HG02870 (cell line): ENCODE measurements at regions not wholly inside any gene's neighbourhood (a gene's known extent, or its start where the extent isn't known, plus 50 kb on each side); places are given as distances from the start of the nearest gene placed in this dataset.

Source experiments
- ATAC-seq: cut with Tn5 transposase; IDR thresholded peaks from one replicate; pipeline ENCODE4 v1.9.1; 2021; ENCODE audit warnings: mild to moderate bottlenecking, moderate library complexity; ENCODE audit not compliant: unreplicated experiment

DNA sequence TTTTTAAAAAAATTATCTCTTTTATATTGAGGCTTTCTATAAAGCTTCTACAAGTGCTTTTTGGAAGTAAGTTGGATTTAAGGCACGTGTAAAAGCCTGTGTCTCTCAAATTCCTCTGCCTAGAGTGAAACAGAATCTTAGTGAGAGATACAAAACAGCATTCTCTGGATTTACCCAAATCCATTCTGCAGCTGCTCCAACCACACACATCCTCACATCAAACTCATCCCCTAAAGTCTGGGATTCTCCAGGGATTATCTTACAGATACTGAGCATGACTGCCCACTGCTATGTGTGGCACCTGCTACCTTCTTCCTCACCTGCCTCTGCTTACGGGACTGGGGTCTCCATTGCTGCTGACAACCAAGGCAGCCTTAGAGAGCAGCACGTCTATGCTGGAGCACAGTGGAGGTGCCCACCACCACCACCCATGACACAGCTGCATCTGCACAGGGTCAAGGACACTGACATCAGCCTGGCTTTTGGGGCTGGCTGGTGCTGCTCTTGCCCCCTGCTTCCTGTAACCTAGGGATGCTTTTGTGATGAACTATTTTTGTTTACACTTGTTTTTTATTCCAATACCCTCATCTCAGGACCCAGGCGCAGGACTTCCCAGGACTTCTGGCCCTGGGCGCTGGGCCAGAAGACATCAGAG lies 139.2 kb upstream of the NAMPT start:
- no peak for ATAC-seq

DNA sequence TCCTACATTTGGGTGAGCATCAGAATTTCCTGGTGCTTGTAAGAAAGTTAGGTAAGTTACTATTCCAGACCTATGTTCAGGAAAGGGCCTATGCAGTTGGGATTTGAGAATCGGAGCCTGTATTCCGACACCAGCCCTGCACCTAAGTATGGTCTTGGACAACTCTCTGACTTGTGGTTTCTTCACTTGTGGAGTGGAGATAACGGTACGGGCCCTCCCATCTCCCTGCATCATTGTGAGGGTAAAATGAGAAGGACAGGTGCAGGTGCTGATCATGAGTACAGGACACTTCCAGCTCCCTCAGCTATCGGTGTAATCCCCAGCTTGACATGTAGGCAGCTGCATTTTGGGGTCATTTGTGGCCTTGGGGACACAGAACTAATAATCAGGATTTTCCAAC lies 138.3 kb upstream of the NAMPT start:
- no peak for ATAC-seq

GRCh38 chr7:106421181-106421762 lies 136.5 kb upstream of the NAMPT start:
- ATAC-seq = no peak

- no peak for ATAC-seq
These were observed 136.0 kb upstream of the NAMPT start for GRCh38 chr7:106420736-106421135.

- no peak for ATAC-seq
These were observed 135.4 kb upstream of the NAMPT start for GRCh38 chr7:106420210-106420609.

DNA sequence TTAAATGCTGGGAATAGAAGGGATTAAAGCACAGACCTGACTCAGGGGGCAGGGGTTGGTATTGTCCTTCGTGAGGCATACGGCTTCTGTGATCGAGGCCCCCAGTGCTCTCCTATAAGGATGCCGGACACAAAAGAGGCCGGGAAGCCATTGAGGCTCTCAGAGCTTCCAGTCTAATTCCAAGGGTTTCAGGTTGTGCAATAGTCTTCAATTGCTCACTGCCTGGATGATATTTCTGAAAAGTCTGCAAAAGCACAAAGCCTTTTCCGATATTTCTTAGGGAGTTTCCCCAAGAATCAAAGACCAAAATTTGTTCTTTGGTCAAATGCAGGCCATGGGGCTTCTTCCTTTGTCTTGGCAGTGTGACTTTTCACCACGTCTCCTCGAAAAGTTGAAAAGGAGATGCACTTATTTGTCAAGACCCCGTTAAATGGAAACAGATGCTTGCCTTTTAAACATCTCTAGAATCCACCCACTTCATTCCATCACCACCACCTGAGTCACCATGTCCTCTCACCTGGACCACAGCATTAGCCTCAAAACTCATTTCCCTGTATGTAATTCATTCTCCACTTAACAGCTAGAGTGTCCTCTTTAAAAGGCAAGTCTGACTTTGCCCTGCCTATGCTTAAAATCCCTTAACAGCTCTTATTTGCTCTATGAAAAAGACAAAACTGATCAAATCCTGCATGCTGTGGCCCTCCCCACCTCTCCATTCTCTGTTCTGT lies 134.8 kb upstream of the NAMPT start:
- ATAC-seq = no peak

- no peak for ATAC-seq
These were observed 133.7 kb upstream of the NAMPT start for GRCh38 chr7:106418526-106418925.

GRCh38 chr7:106418094-106418493 lies 133.3 kb upstream of the NAMPT start:
- ATAC-seq = no peak

DNA sequence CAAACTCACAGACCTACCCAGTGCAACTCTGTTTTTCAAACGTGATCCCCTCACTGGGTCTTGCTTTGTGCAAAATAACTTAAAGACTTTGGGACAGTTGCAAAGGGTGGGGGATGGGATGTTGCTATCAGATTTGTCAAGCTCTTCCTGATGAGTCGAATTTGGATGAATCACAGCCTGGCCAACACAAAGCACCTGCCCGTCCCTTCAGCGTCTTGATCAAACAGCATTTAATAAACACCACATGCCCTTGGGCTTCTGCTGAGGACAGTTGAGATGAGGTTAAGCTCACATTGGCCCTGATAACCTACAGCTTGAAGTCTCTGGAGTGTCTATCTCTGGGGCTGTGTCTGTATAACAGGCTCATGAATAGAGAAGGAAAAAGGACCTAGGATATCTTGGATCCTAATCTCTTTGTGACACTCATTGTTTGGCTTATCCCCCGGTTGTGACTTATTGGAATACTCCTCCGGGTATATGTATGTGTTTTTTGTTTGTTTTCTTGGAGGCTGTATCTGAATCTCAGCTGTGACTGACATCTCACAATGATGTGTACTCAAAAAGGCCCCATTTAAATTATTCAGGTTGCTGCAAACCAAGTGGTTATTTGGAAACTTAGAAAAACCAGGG lies 132.6 kb upstream of the NAMPT start:
- no peak for ATAC-seq

DNA sequence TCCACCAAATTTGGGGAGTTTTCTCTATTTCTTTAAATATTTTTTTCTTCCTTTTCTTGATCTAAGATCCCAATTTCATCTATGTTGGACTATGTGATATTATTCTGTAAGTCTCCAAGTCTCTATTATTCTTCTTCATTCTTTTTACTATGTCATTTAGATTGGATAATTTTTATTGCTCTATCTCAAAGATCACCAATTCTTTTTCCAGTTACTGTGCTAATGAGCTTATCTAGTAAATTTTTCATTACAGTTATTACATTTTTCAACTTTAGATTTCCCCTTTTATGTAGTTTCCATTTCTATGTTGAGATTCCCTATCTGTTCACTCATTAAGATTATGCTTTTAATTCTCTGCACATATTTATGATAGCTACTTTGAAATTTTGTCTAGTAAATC lies 131.6 kb upstream of the NAMPT start:
- ATAC-seq = no peak

GRCh38 chr7:106415433-106415832 lies 130.7 kb upstream of the NAMPT start:
- ATAC-seq = no peak

- ATAC-seq = no peak
These were observed 128.7 kb upstream of the NAMPT start for GRCh38 chr7:106413446-106413845.

GRCh38 chr7:106405697-106406141 lies 120.9 kb upstream of the NAMPT start:
- ATAC-seq = peak; percentile 48

GRCh38 chr7:106402898-106403297 lies 118.1 kb upstream of the NAMPT start:
- ATAC-seq = no peak

GRCh38 chr7:106400923-106401322 lies 116.1 kb upstream of the NAMPT start:
- ATAC-seq = no peak

- no peak for ATAC-seq
These were observed 114.0 kb upstream of the NAMPT start for GRCh38 chr7:106398786-106399185.

GRCh38 chr7:106397994-106398393 lies 113.2 kb upstream of the NAMPT start:
- no peak for ATAC-seq

GRCh38 chr7:106394526-106394925 lies 109.7 kb upstream of the NAMPT start:
- no peak for ATAC-seq

DNA sequence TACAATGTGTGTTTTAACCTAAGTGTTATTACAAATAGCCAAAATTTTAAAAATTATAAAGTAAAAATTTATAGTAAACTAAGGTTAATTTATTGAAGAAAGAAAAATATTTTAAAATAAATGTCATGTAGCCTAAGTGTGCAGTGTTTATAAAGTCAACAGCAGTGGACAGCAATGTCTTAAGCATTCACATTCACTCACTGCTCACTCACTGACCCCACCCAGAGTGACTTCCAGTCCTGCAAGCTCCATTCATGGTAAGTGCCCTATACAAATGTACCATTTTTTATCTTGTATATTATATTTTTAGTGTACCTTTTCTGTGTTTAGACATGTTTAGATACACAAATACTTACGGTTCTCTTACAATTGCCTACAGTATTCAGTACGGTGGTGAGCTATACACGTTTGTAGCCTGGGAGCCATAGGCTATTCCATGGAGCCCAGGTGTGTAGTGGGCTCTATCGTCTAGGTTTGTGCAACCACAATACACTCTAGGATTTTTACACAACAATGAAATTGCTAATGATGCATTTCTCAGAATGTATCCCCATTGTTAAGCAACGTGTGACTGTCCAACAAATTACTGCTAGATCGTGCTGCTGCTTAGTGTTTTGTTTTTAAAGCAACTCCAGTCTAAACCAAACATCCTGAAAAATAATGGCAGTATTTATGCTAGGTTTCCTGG lies 108.9 kb upstream of the NAMPT start:
- ATAC-seq = no peak

DNA sequence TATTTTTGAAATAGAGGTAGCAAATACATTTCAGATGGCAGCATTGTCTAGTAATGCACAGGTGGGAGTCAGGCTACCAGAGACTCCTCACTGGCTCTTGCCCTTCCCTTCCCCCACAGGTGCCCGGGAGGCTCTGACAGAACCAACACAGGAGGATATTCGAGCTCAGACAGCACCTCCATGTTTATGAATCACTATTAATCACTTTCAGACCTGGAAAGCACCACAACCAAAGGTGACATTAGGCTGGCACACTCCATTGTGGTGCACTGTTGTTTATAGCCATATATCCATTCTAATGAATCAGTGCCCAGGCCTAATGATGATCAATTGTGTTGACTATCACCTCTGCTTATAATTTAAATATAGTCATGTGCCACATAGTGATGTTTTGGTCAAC lies 107.8 kb upstream of the NAMPT start:
- no peak for ATAC-seq

- no peak for ATAC-seq
These were observed 107.4 kb upstream of the NAMPT start for GRCh38 chr7:106392144-106392543.
